Fibroblast of villous mesenchyme (primary cell): ENCODE measurements at regions not wholly inside any gene's neighbourhood (a gene's known extent, or its start where the extent isn't known, plus 50 kb on each side); places are given as distances from the start of the nearest gene placed in this dataset.

Experiments
- DNase-seq: peaks from one replicate; pipeline ENCODE4 v3.0.0-alpha.2; 2010; ENCODE audit warnings: low read depth
- H3K4me3 ChIP-seq: 2 replicates; pipeline ENCODE4 v1.5.1; 2011; ENCODE audit warnings: low read depth, mild to moderate bottlenecking, low read length
- CTCF ChIP-seq: IDR thresholded peaks from 2 replicates; pipeline ENCODE4 v1.5.1; 2012; ENCODE audit warnings: low read depth, mild to moderate bottlenecking, low read length; ENCODE audit not compliant: insufficient read depth

GRCh38 chr2:6103949-6104348 lies 411.8 kb downstream of the SOX11 start:
- TF ChIP-seq CTCF: no peak
- H3K4me3 ChIP-seq: no peak overlapping the region
- no peak for DNase-seq

GRCh38 chr2:6107290-6107689 lies 415.1 kb downstream of the SOX11 start:
- no peak for DNase-seq
- TF ChIP-seq CTCF: no peak
- no peak overlapping the region for H3K4me3 ChIP-seq

- no peak overlapping the region for H3K4me3 ChIP-seq
- TF ChIP-seq CTCF: no peak
- DNase-seq: no peak
These were observed 417.6 kb downstream of the SOX11 start for GRCh38 chr2:6109831-6110230.

GRCh38 chr2:6111781-6112261 lies 419.6 kb downstream of the SOX11 start:
- TF ChIP-seq CTCF: no peak
- H3K4me3 ChIP-seq: no peak overlapping the region

GRCh38 chr2:6113786-6114185 lies 421.6 kb downstream of the SOX11 start:
- no peak for DNase-seq
- no peak overlapping the region for H3K4me3 ChIP-seq
- TF ChIP-seq CTCF: no peak

More at GRCh38 chr2:6111781-6112261, 419.6 kb downstream of the SOX11 start:
- DNase-seq: no peak

- H3K4me3 ChIP-seq: no peak overlapping the region
- no peak for TF ChIP-seq CTCF
- DNase-seq: no peak
These were observed 435.5 kb downstream of the SOX11 start for GRCh38 chr2:6127718-6128117.

GRCh38 chr2:6139142-6139541 lies 447.0 kb downstream of the SOX11 start:
- no peak overlapping the region for H3K4me3 ChIP-seq
- DNase-seq: no peak
- no peak for TF ChIP-seq CTCF
